ENCODE measurements at regions not wholly inside any gene's neighbourhood (a gene's known extent, or its start where the extent isn't known, plus 50 kb on each side); places are given as distances from the start of the nearest gene placed in this dataset.

DNA sequence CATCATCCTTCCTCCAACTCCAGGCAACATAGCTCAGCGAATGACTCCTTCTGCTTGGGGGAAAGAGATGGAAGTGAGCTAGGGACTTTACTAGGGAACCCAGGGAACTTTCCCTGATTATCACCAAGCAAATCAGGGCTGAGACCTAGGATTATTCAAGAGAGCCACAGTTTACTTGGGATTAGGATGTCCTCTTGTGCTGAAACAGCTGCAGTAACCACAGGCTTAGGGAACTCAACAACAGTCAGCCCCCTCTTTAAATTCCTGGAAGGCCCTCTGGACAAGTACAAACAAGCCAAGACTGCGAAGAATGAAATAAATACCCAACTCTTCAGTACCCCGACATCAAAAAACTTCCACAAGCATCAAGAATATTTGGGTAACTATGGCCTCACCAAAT lies 700.9 kb downstream of the COL12A1 start:
- no peak for TF ChIP-seq POLR2AphosphoS5 (IDR thresholded peaks at IDR 0.05)
- TF ChIP-seq EP300 (IDR thresholded peaks at IDR 0.05; ENCODE audit: low read depth) = no peak
- no peak for TF ChIP-seq POLR2A (IDR thresholded peaks at IDR 0.05)

Data from transverse colon (tissue), 3 donors.